ENCODE measurements at regions not wholly inside any gene's neighbourhood (a gene's known extent, or its start where the extent isn't known, plus 50 kb on each side); places are given as distances from the start of the nearest gene placed in this dataset.
"Not testable (repeated sequence)": the region's sequence is repeated elsewhere in the genome, so short reads cannot be mapped to it uniquely, and the experiment has no call there.

DNA sequence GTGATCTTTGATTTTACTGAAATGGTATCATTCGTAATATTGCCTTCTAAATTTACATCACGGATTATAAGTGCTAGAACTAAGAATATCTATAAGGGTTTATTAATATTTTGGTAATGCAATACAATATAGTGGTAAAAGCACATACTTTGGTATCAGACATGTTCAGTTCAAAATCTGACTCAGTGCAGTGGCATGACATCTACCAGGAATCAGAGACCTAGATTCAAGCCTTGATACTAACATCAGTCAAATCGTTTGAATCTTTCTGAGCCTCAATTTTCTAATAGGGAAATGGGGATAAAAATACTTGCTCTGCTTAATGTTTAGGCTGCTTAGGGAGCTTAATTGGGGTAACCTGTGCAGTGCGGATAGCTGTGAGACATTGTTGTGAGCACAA, 488.0 kb downstream of the BCKDHB start:
- H3K27me3 ChIP-seq: no peaks in the 10 kb centered on the region
- TF ChIP-seq, protein P1, sequence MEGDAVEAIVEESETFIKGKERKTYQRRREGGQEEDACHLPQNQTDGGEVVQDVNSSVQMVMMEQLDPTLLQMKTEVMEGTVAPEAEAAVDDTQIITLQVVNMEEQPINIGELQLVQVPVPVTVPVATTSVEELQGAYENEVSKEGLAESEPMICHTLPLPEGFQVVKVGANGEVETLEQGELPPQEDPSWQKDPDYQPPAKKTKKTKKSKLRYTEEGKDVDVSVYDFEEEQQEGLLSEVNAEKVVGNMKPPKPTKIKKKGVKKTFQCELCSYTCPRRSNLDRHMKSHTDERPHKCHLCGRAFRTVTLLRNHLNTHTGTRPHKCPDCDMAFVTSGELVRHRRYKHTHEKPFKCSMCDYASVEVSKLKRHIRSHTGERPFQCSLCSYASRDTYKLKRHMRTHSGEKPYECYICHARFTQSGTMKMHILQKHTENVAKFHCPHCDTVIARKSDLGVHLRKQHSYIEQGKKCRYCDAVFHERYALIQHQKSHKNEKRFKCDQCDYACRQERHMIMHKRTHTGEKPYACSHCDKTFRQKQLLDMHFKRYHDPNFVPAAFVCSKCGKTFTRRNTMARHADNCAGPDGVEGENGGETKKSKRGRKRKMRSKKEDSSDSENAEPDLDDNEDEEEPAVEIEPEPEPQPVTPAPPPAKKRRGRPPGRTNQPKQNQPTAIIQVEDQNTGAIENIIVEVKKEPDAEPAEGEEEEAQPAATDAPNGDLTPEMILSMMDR (IDR thresholded peaks at IDR 0.05): no peak
- TF ChIP-seq POLR2A (IDR thresholded peaks at IDR 0.05): no peak
- TF ChIP-seq POLR2AphosphoS5 (IDR thresholded peaks at IDR 0.05): no peak
- intact Hi-C loops (cut with DNase I; ENCODE audit: low total_unique reads): no loop called here
- H3K9me3 ChIP-seq: no peaks in the 10 kb centered on the region
- no peak overlapping the region for H3K4me3 ChIP-seq
- no peaks in the 10 kb centered on the region for H3K4me1 ChIP-seq
- no peak overlapping the region for H3K27ac ChIP-seq
- H3K36me3 ChIP-seq: no peaks in the 10 kb centered on the region
- no peak for DNase-seq (ENCODE audit: low spot score in 2 of 2)

DNA sequence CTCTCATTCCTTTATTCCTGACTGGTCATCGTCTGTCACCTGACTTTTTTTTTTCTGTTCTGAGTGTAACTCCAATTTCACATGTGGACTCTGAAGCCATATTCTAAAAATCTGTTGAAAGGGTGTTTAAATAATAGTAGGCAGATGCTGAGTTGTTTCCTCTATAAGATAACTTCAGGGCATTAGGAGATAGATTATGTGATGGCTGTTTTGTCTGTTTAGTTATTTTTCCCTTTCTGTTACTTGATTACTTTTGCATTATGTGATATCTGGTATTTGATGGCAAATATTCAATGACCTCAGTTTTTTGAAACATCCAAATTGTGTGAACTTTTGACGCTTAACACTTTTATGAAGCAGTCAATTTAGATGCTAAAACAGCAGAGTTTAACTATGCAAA, 486.0 kb downstream of the BCKDHB start:
- no peak overlapping the region for H3K27ac ChIP-seq
- no peaks in the 10 kb centered on the region for H3K9me3 ChIP-seq
- TF ChIP-seq POLR2A (IDR thresholded peaks at IDR 0.05) (no peak), POLR2AphosphoS5 (IDR thresholded peaks at IDR 0.05) (no peak)
- TF ChIP-seq, protein P1 (IDR thresholded peaks at IDR 0.05): no peak
- no peaks in the 10 kb centered on the region for H3K27me3 ChIP-seq
- no peaks in the 10 kb centered on the region for H3K36me3 ChIP-seq
- intact Hi-C loops (cut with DNase I; ENCODE audit: low total_unique reads): no loop called here
- H3K4me1 ChIP-seq: no peaks in the 10 kb centered on the region
- no peak overlapping the region for H3K4me3 ChIP-seq
- no peak for DNase-seq (ENCODE audit: low spot score in 2 of 2)

DNA sequence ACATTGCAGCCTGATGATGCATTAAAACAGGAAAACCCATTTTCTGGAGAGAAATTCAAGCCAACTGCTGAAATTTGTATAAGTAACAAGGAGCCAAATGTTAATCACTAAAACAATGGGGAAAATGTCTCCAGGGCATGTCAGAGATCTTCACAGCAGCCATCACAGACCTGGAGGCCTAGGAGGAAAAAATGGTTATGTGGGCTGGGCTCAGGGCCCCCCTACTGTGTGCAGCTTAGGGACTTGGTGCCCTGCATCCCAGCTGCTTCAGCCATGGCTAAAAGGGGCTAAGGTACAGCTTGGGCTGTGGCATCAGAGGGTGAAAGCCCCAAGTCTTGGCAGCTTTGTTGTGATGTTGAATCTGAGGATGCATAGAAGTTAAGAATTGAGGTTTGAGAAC, 479.8 kb downstream of the BCKDHB start:
- no peak for TF ChIP-seq POLR2A (IDR thresholded peaks at IDR 0.05)
- TF ChIP-seq POLR2AphosphoS5 (IDR thresholded peaks at IDR 0.05): no peak
- TF ChIP-seq, protein P1 (IDR thresholded peaks at IDR 0.05): no peak
- Histone ChIP-seq H3K4me1 (no peaks in the 10 kb centered on the region), H3K27ac (no peak overlapping the region), H3K4me3 (no peak overlapping the region), H3K27me3 (no peaks in the 10 kb centered on the region), H3K36me3 (no peaks in the 10 kb centered on the region), H3K9me3 (peaks cover 4 to 7% of the 10 kb centered on the region in 2 donors)
- no peak for DNase-seq (ENCODE audit: low spot score in 2 of 2)
- intact Hi-C loops (cut with DNase I; ENCODE audit: low total_unique reads): no loop called here

- Histone ChIP-seq H3K27me3 (no peaks in the 10 kb centered on the region), H3K4me3 (no peak overlapping the region), H3K4me1 (no peaks in the 10 kb centered on the region), H3K36me3 (no peaks in the 10 kb centered on the region), H3K27ac (no peak overlapping the region), H3K9me3 (no peaks in the 10 kb centered on the region)
- no peak for DNase-seq (ENCODE audit: low spot score in 2 of 2)
- intact Hi-C loops (cut with DNase I; ENCODE audit: low total_unique reads): no loop called here
- TF ChIP-seq POLR2A (IDR thresholded peaks at IDR 0.05) (no peak), POLR2AphosphoS5 (IDR thresholded peaks at IDR 0.05) (no peak)
- TF ChIP-seq, protein P1 (IDR thresholded peaks at IDR 0.05): no peak
These were observed 473.0 kb downstream of the BCKDHB start for GRCh38 chr6:80579391-80580023.

GRCh38 chr6:80573320-80573719, 466.8 kb downstream of the BCKDHB start:
- H3K4me3 ChIP-seq; H3K9me3 ChIP-seq; H3K27me3 ChIP-seq; H3K27ac ChIP-seq; DNase-seq (ENCODE audit: low spot score in 2 of 2); H3K4me1 ChIP-seq; intact Hi-C loops (cut with DNase I; ENCODE audit: low total_unique reads); H3K36me3 ChIP-seq: not testable (repeated sequence)

- Histone ChIP-seq H3K27ac (no peak overlapping the region), H3K4me1 (no peaks in the 10 kb centered on the region), H3K36me3 (no peaks in the 10 kb centered on the region), H3K27me3 (no peaks in the 10 kb centered on the region), H3K9me3 (no peaks in the 10 kb centered on the region), H3K4me3 (no peak overlapping the region)
- TF ChIP-seq POLR2AphosphoS5 (IDR thresholded peaks at IDR 0.05) (no peak), POLR2A (IDR thresholded peaks at IDR 0.05) (no peak)
- TF ChIP-seq, protein P1 (IDR thresholded peaks at IDR 0.05): no peak
- intact Hi-C loops (cut with DNase I; ENCODE audit: low total_unique reads): no loop called here
- DNase-seq (ENCODE audit: low spot score in 2 of 2): no peak
These were observed 459.9 kb downstream of the BCKDHB start for GRCh38 chr6:80566361-80566760.
